NCI-H2107 treated with DMSO at 0.1 percent for 48 hours (cell line): ENCODE measurements at regions not wholly inside any gene's neighbourhood (a gene's known extent, or its start where the extent isn't known, plus 50 kb on each side); places are given as distances from the start of the nearest gene placed in this dataset.

Experiments used
- DNase-seq: peaks from one replicate; lab custom pipeline; 2025; ENCODE audit not compliant: unreplicated experiment; lab: John Stamatoyannopoulos, UW

- no peak for DNase-seq
These were observed 52.8 kb upstream of the LYPLAL1 start for GRCh38 chr1:219120624-219121544.

DNA sequence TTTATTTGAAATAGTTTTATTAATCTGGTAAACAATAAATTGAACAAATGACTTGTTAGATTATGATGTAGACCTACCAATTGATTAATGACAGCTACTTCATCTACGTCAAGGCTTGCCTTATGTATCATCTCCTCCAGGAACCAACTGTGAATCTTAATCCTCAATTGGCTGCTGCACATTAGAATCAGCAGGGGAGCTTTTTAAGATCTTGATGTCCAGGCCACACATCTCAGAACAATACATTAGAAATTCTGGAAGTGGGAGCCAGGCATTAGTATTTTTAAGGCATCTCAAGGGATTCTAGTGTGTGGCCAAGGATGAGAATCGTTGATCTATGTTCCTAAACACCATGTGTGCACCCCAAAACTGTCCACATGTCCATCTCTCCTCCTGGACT is 52.0 kb upstream of the LYPLAL1 start:
- no peak for DNase-seq

- DNase-seq: no peak
These were observed 50.6 kb upstream of the LYPLAL1 start for GRCh38 chr1:219123036-219123435.
